GM20000 (cell line): ENCODE measurements at regions not wholly inside any gene's neighbourhood (a gene's known extent, or its start where the extent isn't known, plus 50 kb on each side); places are given as distances from the start of the nearest gene placed in this dataset.

Experiments
- DNase-seq: peaks from one replicate; pipeline ENCODE4 v3.0.0; 2012; ENCODE audit warnings: low spot score
- CTCF ChIP-seq: IDR thresholded peaks from 2 replicates; pipeline ENCODE4 v1.5.1; 2012; ENCODE audit warnings: mild to moderate bottlenecking, control low read depth; ENCODE audit errors: extremely low read depth, missing control alignments

- no peak for TF ChIP-seq CTCF
- DNase-seq = no peak
Observed at GRCh38 chr1:199124351-199124750, 485.5 kb downstream of the PTPRC start.

GRCh38 chr1:199129247-199129646 lies 490.4 kb downstream of the PTPRC start:
- no peak for DNase-seq
- TF ChIP-seq CTCF = no peak

GRCh38 chr1:199132006-199132405 lies 493.2 kb downstream of the PTPRC start:
- no peak for DNase-seq
- TF ChIP-seq CTCF = no peak

- no peak for DNase-seq
- TF ChIP-seq CTCF = no peak
Observed at GRCh38 chr1:199135901-199136300, 497.1 kb downstream of the PTPRC start.

- TF ChIP-seq CTCF = no peak
- DNase-seq = no peak
Observed at GRCh38 chr1:199138061-199138460, 499.2 kb downstream of the PTPRC start.

- no peak for TF ChIP-seq CTCF
- no peak for DNase-seq
Observed at GRCh38 chr1:199149591-199149990, 510.8 kb downstream of the PTPRC start.

- DNase-seq = no peak
- no peak for TF ChIP-seq CTCF
Observed at GRCh38 chr1:199150756-199151155, 511.9 kb downstream of the PTPRC start.
